Muscle layer of colon (tissue), 2 donors: ENCODE measurements at regions not wholly inside any gene's neighbourhood (a gene's known extent, or its start where the extent isn't known, plus 50 kb on each side); places are given as distances from the start of the nearest gene placed in this dataset.

Experiments
- H3K27ac ChIP-seq: one replicate; pipeline ENCODE4 v1.7.0; 2013; ENCODE audit warnings: low read depth, mild to moderate bottlenecking, low read length, moderate library complexity
- H3K27me3 ChIP-seq, 2 donors: one replicate each; pipeline ENCODE4 v1.7.0; 2013; ENCODE audit warnings: low read length in 2 of 2, mild to moderate bottlenecking in 2 of 2; ENCODE audit not compliant: insufficient read depth in 2 of 2, control insufficient read depth in 1 of 2
- H3K36me3 ChIP-seq: one replicate; pipeline ENCODE4 v1.7.0; 2013; ENCODE audit warnings: mild to moderate bottlenecking, low read length; ENCODE audit not compliant: insufficient read depth
- H3K4me1 ChIP-seq: one replicate; pipeline ENCODE4 v1.7.0; 2013; ENCODE audit warnings: mild to moderate bottlenecking, low read length; ENCODE audit not compliant: insufficient read depth
- H3K4me3 ChIP-seq, 2 donors: one replicate each; pipeline ENCODE4 v1.7.0; 2013; ENCODE audit warnings: low read length in 2 of 2, low read depth in 1 of 2, mild to moderate bottlenecking in 1 of 2, moderate library complexity in 1 of 2
- H3K9ac ChIP-seq: one replicate; pipeline ENCODE4 v1.7.0; 2013; ENCODE audit warnings: low read length
- H3K9me3 ChIP-seq: one replicate; pipeline ENCODE4 v1.7.0; 2013; ENCODE audit warnings: mild to moderate bottlenecking, low read length
- donor health status: abdominal sarcoma.
- donor health status: Adenocarcinoma of cecum.

DNA sequence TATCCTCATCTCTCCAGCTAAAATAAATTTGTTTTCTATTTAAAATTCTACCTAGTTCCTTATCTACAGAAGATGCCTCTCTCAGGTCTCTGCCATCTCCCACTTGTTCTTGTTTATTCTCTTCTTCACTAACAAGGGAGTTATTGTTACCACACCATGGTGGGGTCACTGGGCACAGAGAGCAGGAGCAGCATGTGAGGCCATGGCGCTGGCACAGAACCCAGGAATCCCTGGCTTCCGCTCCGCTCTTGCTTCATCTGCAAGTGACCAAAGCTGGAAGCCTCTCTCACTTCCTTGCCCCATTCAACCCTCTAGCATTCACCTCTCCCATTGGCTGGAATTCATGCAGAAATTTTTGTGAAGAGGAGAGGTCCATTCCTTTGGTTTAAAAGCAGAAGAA lies 190.7 kb upstream of the NCAM1 start:
- Histone ChIP-seq H3K9ac (no peak overlapping the region), H3K27ac (no peak overlapping the region)

GRCh38 chr11:112771851-112772250 lies 189.4 kb upstream of the NCAM1 start:
- Histone ChIP-seq H3K36me3 (no peaks in the 10 kb centered on the region), H3K9me3 (no peaks in the 10 kb centered on the region), H3K27ac (no peak overlapping the region)

More for the DNA sequence above, 190.7 kb upstream of the NCAM1 start:
- Histone ChIP-seq H3K9me3 (no peaks in the 10 kb centered on the region), H3K4me3 (no peak overlapping the region), H3K36me3 (no peaks in the 10 kb centered on the region), H3K27me3 (no peaks in the 10 kb centered on the region), H3K4me1 (no peaks in the 10 kb centered on the region)

GRCh38 chr11:112773264-112773663 lies 188.0 kb upstream of the NCAM1 start:
- Histone ChIP-seq H3K4me3 (no peak overlapping the region), H3K27ac (no peak overlapping the region), H3K9ac (no peak overlapping the region), H3K36me3 (no peaks in the 10 kb centered on the region), H3K4me1 (no peaks in the 10 kb centered on the region), H3K9me3 (no peaks in the 10 kb centered on the region), H3K27me3 (no peaks in the 10 kb centered on the region)

More at GRCh38 chr11:112771851-112772250, 189.4 kb upstream of the NCAM1 start:
- no peaks in the 10 kb centered on the region for H3K27me3 ChIP-seq
- no peak overlapping the region for H3K9ac ChIP-seq
- no peak overlapping the region for H3K4me3 ChIP-seq
- H3K4me1 ChIP-seq = no peaks in the 10 kb centered on the region

DNA sequence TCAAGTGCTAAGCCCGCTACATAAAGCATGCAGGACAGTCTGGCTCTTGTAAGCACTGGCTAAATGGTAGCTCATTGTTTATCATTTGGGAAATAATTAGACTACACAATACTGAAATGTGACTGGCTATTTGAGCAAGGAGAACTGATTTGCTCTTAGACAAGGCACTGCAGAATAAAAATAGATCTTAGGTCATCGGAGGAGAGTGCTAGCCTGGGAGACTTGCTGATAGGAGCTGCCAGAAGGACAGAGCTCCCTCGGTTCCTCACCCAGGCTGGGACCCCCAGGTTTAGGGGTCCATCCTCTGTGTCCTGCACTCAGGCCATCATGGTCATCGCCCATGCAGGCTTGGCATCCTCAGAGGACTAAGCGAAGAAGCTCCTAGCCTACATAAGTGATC lies 184.4 kb upstream of the NCAM1 start:
- Histone ChIP-seq H3K27ac (no peak overlapping the region), H3K36me3 (no peaks in the 10 kb centered on the region), H3K9ac (no peak overlapping the region), H3K27me3 (no peaks in the 10 kb centered on the region), H3K4me3 (no peak overlapping the region), H3K4me1 (no peaks in the 10 kb centered on the region), H3K9me3 (no peaks in the 10 kb centered on the region)

- H3K36me3 ChIP-seq = no peaks in the 10 kb centered on the region
- no peaks in the 10 kb centered on the region for H3K27me3 ChIP-seq
- H3K4me3 ChIP-seq = no peak overlapping the region
- H3K9me3 ChIP-seq = no peaks in the 10 kb centered on the region
- no peaks in the 10 kb centered on the region for H3K4me1 ChIP-seq
- H3K9ac ChIP-seq = no peak overlapping the region
- H3K27ac ChIP-seq = no peak overlapping the region
Observed at GRCh38 chr11:112777283-112777751, 183.9 kb upstream of the NCAM1 start.

GRCh38 chr11:112778091-112778876 lies 182.9 kb upstream of the NCAM1 start:
- Histone ChIP-seq H3K27me3 (no peaks in the 10 kb centered on the region), H3K27ac (no peak overlapping the region), H3K36me3 (no peaks in the 10 kb centered on the region), H3K4me3 (no peak overlapping the region), H3K9ac (no peak overlapping the region), H3K4me1 (no peaks in the 10 kb centered on the region), H3K9me3 (no peaks in the 10 kb centered on the region)

DNA sequence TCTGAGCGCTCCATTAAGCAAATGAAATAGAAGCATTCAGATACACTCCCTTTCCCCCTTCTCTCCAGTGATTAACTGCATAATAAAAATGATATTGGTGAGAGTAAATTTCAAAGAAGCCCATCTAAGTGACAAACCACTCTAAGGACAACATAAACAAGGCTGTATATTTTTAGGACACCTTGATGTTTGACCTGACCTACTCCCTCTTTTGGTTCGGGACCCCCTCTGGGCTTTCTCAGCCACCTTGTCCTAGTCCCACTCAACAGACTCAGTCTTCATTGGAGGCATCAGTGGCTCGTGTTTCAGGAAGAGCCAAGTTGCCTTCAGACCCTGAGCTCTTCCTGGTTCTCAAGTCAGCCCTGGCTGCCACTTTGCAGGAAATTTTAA lies 182.3 kb upstream of the NCAM1 start:
- Histone ChIP-seq H3K4me3 (no peak overlapping the region), H3K27ac (no peak overlapping the region), H3K36me3 (no peaks in the 10 kb centered on the region), H3K9me3 (no peaks in the 10 kb centered on the region), H3K4me1 (peaks cover 2% of the 10 kb centered on the region), H3K9ac (no peak overlapping the region), H3K27me3 (no peaks in the 10 kb centered on the region)

DNA sequence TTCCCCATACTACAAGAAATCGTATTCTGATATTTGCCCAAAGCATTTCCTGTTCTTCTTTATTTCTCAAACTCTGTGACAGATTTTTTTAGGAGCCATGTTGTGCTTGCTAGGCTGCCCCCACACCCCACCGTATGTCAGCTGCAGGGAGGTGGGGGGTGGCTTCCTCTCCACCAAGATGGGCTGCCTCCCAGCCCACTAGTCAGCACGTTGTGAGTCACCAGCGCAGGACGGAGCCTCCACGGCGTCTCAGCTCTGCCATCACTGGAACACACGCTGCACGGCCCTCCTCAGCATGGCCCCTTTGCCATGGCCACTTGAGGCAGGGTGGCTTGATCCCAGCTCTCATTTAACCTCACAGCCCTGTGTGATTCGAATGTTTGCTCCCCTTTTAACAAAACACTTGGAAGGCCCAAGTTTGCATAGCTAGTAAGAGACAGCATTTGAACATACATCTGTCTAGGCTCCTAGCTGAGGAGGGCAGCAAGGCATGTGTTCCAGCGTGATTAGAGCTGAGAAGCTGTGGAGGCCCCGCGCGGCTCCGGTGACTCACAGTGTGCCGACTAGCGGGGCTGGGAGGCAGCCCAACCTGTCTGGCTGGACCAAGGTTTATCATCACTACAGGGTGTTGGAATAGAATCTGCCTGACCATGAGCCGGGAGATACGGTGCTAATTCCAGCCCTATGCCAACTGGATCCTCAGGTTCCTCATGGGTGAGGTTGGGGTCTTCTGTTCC lies 180.7 kb upstream of the NCAM1 start:
- H3K4me1 ChIP-seq = peaks cover 19% of the 10 kb centered on the region
- H3K27ac ChIP-seq = no peak overlapping the region
- no peak overlapping the region for H3K4me3 ChIP-seq
- no peaks in the 10 kb centered on the region for H3K36me3 ChIP-seq
- H3K27me3 ChIP-seq = no peaks in the 10 kb centered on the region
- no peaks in the 10 kb centered on the region for H3K9me3 ChIP-seq
- no peak overlapping the region for H3K9ac ChIP-seq

DNA sequence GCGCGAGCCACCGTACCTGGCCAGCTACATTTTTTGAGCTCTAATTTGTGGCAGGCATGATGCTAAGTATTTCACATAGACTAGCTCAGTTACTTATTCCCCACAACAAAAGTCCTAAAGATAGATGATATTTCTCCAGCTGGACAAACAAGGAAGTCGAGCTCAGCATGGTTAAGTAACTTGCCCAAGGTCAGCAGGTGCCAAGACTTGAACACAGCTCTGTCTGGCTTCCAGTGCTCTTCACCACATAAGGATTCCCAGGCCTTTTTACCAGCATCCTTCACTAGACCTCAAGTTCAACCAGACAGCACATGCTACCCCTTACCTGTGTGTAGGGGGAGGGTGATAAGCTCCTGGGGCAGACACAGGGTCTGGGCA lies 177.3 kb upstream of the NCAM1 start:
- H3K4me3 ChIP-seq = peak overlapping the region; percentile 16 to 41
- H3K9ac ChIP-seq = no peak overlapping the region
- no peak overlapping the region for H3K27ac ChIP-seq
- H3K9me3 ChIP-seq = no peaks in the 10 kb centered on the region
- H3K36me3 ChIP-seq = no peaks in the 10 kb centered on the region
- no peaks in the 10 kb centered on the region for H3K27me3 ChIP-seq
- peaks cover 26% of the 10 kb centered on the region for H3K4me1 ChIP-seq

- Histone ChIP-seq H3K4me1 (peaks cover 26% of the 10 kb centered on the region), H3K27ac (peak overlapping the region; percentile 69), H3K4me3 (peak overlapping the region; percentile 16 to 41), H3K36me3 (no peaks in the 10 kb centered on the region), H3K9me3 (no peaks in the 10 kb centered on the region), H3K27me3 (no peaks in the 10 kb centered on the region), H3K9ac (no peak overlapping the region)
Observed at GRCh38 chr11:112784323-112785073, 176.7 kb upstream of the NCAM1 start.

- Histone ChIP-seq H3K27ac (peak overlapping the region; percentile 69), H3K9me3 (no peaks in the 10 kb centered on the region), H3K36me3 (no peaks in the 10 kb centered on the region), H3K27me3 (no peaks in the 10 kb centered on the region), H3K9ac (no peak overlapping the region), H3K4me1 (peaks cover 26% of the 10 kb centered on the region), H3K4me3 (peak overlapping the region in 1 of 2 donors; percentile 41)
Observed at GRCh38 chr11:112785149-112785548, 176.1 kb upstream of the NCAM1 start.
